Adrenal gland (tissue), 5 donors: ENCODE measurements at regions not wholly inside any gene's neighbourhood (a gene's known extent, or its start where the extent isn't known, plus 50 kb on each side); places are given as distances from the start of the nearest gene placed in this dataset.

ENCODE experiments used
- POLR2A ChIP-seq, 2 donors: fragments of 450-650 bp; IDR thresholded peaks; one replicate each; pipeline ENCODE4 v1.6.1; 2017; ENCODE audit warnings: antibody characterized with exemption in 2 of 2, mild to moderate bottlenecking in 2 of 2, moderate library complexity in 1 of 2
- TF ChIP-seq, protein P1 (sequence below), 6 experiments: fragments of 450-650 bp in 4 of 6; fragments of 200-600 bp in 2 of 6; sonication (generic) in 1 of 6; IDR thresholded peaks; 1 replicate in 5 of 6; 2 replicates in 1 of 6; pipeline versions ENCODE4 v1.5.1 to v1.8.0; 2016 to 2021; ENCODE audit warnings: antibody characterized with exemption in 6 of 6, mild to moderate bottlenecking in 2 of 6, moderate library complexity in 1 of 6
- donor health status: DM: no; HTN: no; CAD: no.

DNA sequence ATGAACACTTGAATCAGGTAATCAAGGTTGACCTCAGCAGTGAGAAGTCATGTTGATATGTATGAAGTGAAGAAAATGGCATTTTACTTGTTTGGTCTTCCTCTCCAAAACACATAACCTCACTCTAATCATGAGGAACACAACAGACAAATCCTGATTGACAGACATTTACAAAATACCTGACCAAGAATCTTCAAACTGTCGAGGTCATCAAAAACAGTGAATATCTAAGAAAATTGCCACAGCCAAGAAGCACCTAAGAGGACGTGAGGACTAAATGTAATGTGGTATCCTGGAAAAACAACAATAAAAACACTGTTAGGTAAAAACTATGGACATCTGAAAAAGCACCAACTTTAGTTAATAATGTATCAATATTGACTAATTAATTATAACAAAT, 129.5 kb upstream of the MAGEB18 start:
- TF ChIP-seq, protein P1, sequence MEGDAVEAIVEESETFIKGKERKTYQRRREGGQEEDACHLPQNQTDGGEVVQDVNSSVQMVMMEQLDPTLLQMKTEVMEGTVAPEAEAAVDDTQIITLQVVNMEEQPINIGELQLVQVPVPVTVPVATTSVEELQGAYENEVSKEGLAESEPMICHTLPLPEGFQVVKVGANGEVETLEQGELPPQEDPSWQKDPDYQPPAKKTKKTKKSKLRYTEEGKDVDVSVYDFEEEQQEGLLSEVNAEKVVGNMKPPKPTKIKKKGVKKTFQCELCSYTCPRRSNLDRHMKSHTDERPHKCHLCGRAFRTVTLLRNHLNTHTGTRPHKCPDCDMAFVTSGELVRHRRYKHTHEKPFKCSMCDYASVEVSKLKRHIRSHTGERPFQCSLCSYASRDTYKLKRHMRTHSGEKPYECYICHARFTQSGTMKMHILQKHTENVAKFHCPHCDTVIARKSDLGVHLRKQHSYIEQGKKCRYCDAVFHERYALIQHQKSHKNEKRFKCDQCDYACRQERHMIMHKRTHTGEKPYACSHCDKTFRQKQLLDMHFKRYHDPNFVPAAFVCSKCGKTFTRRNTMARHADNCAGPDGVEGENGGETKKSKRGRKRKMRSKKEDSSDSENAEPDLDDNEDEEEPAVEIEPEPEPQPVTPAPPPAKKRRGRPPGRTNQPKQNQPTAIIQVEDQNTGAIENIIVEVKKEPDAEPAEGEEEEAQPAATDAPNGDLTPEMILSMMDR (IDR thresholded peaks at IDR 0.05) = no peak
- TF ChIP-seq POLR2A (IDR thresholded peaks at IDR 0.05) = no peak
